NCI-H2196 (cell line): ENCODE measurements at regions not wholly inside any gene's neighbourhood (a gene's known extent, or its start where the extent isn't known, plus 50 kb on each side); places are given as distances from the start of the nearest gene placed in this dataset.
"Not testable (repeated sequence)": the region's sequence is repeated elsewhere in the genome, so short reads cannot be mapped to it uniquely, and the experiment has no call there.

Source experiments
- DNase-seq: peaks from one replicate; lab custom pipeline; 2025; ENCODE audit not compliant: unreplicated experiment; lab: John Stamatoyannopoulos, UW

DNA sequence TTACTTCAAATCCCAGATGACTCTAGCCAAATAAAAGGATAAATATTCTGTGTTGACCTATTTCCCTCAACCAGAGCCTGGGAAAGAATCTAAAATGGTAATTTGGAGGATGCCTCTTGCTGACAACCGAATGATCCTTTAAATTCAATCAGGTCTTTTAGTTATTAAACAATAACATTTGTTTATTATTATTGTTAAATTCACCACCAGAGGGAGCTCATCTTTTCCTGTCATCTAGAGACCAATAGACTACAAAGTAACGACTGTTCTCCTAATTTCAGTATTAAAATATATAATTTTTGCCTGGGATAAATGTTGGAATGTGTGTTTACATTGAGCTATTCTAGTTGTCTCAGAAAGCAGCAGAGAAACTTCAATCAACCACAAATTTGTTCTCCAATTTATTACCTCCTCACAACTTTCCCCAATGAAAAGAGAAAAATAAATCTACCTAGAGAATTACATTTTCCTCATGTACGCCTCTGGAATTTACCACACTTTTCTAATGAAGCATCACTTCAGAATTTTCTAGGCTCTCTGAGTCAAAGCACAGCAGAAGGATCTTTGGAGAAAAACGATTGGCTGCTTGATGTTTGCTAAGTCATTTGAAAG is 142.7 kb downstream of the SCG2 start:
- DNase-seq: peak; percentile 18

DNA sequence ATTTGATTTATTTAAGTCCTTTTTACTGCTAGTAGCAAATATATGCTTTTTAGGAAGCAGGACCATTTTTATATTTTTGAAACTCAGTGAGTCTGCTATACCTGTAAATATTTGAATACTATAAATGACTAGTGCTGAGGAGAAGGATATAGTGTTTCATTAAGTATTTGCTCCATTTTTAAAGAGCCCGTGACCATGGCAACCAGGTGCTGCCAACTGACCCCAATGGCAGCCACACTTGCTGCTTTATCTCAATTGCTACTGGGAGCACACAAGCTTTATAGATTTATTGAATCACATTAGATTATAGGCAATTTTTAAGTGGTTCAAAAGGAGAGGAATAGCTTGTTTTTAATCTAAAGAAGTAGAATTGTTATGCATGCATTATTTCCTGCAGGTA is 142.0 kb downstream of the SCG2 start:
- DNase-seq: peak; percentile 63

DNA sequence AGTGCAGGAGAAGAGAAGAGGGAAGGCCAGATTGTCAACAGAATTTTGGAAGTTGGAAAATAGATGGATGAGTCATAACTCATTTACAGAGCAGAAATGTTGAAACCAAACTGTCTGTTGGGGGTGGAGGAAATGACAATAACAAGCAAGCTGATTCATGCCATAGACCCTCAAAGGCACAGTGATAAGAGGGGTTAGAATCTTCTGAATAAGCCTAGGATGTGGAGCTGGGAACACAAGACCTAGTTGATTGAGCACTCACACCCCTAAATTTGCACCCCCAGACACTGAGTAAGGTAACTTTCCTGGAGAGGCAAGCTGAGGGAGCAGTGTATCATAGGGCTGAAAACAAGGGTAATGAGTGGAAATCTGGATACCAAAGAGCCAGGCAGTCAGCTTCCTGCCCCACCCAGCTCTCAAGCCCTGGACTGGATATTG is 141.4 kb downstream of the SCG2 start:
- peak; percentile 14 for DNase-seq

DNA sequence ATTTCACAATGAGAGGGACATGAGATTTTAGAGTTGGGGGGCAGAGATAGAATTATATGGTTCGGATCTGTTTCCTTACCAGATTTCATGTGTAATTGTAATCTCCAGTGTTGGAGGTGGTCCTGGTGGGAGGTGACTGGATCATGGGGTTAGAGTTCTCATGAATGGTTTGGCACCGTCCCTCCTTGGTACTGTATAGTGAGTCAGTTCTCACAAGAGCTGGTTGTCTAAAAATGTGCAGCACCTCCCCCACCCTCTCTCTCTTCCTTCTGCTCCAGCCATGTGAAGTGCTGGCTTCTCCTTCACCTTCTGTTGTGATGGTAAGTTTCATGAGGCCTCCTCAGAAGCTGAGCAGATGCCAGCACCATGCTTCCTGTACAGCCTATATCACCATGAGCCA is 138.1 kb downstream of the SCG2 start:
- DNase-seq: no peak

DNA sequence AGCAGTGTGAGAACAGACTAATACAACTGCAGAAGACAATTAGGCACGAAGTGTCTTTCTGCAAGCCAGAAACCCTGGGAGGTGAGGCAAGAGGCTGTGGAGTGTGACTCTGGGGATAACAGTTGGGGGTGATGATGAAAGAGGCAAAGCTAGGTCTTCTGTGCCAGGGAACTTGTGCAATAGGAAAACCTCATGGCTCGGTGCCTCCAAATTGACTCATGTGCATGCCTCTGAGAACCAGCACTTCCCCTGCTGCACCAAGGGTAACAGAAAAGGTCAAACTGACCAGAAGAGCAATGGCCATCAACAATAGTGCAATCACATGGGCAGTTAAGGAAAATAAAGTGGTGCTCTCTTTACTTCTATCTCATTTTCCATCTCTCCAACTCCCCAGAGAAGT is 136.4 kb downstream of the SCG2 start:
- DNase-seq: no peak

DNA sequence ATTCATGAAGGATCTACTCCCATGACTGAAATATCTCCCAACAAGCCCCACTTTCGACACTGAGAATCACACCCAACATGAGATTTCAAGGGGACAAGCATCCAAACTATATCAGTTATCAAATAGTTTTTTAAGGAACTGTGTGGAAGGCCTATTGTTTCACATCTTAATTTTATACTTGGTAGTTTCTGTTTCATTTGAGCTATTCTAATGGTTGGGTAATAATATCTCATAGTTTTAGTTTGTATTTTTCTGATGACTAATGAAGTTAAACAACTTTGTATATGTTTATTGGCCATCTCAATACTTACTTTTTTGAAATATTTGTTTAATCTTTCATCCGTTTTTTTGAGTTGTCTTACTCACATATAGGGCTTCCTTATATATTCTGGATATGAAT is 135.0 kb downstream of the SCG2 start:
- no peak for DNase-seq

DNA sequence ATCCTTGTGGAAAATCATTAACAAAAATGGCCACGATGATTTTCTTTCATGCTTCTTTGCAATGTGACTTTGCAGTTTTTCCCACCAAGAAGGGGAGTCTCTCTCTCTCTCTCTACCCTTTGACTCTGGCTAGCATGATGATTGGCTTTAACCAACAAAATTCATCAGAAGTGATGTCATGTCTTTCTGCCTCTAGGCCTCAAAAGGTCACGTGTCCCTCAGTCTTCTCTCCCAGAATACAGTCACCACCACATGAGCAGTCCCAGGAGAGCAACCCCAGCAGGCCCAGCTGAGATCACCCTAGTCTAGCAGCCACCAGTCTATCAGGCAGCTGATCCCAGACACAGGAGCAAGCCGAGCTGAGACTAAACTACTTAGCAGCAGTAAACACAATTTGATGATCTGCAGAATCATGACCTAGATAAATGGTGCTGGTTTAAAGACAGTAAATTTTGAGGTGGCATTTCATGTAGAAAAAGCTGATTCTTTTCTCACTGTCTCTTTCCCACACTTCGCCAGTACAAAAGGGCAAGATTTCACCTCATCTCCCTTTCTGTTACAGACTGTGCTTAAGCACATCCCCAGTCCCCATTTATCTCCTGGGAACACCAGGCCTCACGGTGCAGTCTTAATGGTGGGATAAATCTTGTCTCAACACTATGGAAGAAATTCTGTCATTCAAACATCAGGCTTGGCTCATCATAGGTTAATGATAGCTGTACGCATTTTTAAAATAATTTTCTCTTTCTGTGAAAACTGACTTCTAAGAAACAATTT is 132.7 kb downstream of the SCG2 start:
- DNase-seq: no peak

DNA sequence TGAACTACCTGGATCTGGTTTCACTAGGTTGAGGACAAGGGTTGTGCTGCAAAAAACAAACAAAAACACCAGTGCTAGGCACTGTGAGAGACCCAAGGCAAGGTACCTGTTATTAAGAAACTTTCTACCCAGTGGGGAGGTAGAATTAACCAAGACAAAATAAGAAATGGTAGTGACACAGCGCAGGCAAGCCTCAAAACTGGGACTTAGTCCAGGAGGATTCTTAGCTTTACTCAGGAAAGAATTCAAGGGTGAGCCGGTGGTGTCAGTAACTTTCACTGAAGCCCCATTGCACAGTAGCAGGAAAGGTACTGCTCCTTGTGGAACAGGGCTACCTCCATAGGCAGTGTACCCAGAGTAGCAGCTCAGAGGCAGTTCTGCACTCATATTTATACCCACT is 131.6 kb downstream of the SCG2 start:
- no peak for DNase-seq

DNA sequence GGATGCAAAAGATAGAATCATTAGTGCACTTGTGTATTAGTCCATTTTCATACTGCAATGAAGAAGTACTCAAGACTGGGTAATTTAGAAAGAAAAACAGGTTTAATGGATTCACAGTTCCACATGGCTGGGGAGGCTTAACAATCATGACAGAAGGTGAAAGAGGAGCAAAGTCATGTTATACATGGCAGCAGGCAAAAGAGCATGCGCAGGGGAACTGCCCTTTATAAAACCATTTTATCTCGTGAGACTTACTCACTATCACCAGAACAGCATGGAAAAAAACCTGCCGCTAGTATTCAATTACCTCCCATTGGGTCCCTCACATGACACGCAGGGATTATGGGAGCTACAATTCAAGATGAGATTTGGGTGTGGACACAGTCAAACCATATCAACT is 129.4 kb downstream of the SCG2 start:
- no peak for DNase-seq

DNA sequence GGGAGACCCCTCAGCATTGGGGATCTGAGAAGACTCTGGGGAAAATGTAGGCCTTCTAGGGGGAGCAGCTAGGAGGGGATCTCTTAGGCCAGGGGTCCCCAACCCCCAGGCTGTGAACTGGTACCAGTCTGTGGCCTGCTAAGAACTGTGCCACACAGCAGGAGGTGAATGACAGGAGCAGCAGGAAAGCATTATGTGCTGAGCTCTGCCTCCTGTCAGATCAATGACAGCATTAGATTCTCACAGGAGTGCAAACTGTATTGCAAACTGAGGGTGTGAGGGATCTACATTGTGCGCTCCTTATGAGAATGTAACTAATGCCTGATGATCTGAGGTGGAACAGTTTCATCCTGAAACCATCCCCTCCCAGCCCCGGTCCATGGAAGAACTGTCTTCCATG is 127.3 kb downstream of the SCG2 start:
- no peak for DNase-seq

DNA sequence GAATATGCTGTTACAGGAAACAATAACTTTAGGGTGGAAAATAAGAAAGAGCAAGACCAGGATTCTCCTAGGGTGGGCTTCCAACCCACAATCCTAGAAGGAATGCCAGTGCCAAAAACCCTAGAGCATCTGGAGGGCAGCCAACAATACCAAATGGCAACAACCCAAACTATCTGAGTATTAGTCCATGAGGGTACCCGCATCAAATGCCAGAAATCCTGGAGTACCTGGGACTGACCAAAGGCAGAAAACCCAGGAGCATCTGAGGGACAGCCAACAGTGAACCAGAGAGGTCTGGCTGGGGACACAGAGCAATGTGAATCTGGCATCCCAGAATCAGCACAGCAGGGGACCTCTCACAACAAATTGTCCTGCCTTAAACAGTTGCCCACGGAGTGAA is 126.3 kb downstream of the SCG2 start:
- no peak for DNase-seq

DNA sequence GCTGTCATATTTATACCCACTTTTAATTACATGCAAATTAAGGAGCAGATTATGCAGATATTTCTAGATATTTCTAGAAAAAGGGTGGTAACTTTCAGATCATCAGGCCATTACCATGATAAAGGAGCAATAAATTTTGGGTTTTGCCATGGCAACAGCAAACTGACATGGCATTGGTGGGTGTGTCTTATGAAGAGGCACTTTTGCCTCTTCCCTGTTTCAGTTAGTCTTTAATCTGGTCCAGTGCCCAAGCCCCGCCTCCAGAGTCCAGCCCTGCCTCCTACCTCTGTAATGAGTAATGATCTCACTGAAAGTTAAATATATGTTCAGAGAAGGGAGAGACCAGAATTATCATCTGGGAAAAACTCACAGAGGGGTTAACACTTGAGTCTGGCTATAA is 124.8 kb downstream of the SCG2 start:
- DNase-seq: no peak

DNA sequence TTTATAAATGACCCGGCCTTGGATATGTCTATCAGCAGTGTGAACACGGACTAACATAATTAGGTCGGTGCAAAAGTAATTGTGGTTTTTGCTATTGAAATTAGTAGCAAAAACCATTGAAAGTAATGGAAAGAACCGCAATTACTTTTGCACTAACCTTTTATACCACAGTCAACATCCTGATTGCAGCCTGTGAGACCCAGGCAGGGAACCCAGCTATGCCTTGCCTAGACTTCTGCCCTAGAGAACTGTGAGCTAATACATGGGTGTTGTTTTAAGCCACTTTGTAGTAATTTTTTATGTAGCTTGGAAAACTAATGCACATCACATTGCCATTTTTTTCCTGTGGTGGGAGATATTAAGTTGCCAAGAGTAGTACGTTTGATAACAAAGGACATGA is 120.7 kb downstream of the SCG2 start:
- no peak for DNase-seq

DNA sequence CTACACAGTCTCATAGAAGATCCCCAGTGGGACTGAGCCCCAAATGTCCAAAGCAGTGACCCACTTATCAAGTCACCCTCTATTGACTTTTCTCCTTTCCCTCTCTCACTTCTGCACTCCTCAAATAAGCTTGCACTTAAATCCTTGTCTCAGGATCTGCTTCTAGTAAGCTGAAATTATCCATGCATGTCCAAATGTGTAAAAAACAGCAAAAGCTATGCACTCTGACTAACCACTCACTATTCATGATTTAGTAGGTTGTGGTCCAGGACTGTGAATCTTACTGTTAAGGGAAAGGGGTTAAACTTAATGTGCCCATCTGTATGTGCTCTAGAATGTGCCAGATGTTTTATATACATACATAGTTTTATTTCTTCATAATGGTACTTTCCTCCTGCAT is 115.4 kb downstream of the SCG2 start:
- DNase-seq: no peak

DNA sequence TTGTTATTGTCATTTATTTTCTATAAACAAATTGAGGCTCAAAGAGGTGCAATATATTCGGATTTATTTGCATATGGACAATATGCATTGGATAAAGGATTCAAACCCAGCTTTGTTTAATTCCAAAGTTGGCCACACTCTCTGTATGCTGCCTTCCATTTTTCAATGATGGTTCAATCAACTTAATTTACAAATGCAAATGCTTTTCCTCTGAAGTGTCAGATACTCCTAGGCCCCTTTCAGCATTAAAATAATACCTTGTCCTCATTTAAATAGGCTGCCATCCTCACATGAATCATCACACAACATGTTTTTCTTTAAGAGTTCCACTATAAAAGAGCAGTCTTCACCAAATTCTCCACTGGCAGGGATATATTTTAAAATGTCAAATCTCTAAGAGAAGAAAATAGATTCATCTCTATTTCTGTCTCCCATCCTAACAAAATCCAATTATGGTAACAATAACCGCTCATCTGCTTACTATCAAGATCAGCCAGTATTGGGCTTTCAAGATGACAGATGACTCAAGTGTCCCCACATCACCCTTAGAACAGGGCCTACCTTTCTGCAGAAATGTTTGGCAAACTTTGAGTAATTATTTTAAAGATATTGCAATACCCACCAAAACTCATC is 114.8 kb downstream of the SCG2 start:
- DNase-seq: no peak

DNA sequence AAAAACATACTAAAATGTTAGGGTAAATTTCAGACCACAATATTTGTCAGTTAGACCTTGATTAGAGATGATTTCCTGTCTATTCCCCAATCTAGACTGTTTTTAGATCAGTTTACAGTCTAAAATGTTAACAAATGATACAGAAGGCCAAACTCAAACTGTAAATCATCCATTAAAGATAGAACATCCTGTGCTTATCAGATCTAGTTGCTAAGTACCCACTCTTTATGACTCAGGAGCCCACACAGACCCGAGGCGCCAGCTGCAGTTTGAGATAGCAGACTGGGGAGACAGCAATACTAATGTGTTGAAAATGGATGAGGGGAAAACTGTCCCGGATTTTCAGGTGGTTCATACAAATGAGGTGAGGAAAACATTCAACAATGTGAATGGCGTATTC is 113.3 kb downstream of the SCG2 start:
- DNase-seq: peak; percentile 64

DNA sequence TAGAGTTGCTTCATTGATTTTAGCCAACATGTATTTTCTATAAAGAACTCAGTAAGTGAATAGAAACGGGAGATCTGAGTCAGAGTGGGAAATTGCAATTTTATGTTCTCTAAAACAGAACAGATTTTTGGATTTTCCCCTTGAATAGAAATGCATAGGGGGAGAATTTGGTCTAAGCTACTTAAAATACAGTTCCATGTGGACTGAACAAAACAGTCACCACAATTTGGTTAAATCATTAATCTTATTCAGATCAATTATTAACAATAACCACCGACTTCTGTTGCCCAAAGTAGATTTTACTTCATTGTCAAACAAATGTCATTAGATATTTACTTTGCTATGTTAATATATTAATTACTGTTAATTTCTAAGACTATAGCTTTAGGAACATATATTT is 107.7 kb downstream of the SCG2 start:
- DNase-seq: no peak

DNA sequence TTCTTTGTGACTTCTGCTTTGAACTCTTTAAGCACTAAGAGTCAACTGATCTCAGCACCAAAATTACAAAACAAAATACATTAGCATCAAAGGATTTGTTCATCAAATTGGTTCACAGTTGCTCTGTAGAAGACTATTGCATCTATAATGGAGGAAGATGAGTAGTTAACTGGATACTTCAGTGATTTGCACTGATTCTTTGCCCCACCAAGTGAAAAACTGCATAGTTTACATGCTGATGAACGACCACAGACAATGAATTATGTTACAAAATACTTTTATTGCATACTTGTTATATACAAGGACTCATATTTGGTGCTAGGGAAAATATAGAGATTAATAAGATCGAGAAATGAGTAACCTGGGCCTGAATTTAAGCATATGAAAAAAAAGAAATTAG is 107.2 kb downstream of the SCG2 start:
- no peak for DNase-seq

DNA sequence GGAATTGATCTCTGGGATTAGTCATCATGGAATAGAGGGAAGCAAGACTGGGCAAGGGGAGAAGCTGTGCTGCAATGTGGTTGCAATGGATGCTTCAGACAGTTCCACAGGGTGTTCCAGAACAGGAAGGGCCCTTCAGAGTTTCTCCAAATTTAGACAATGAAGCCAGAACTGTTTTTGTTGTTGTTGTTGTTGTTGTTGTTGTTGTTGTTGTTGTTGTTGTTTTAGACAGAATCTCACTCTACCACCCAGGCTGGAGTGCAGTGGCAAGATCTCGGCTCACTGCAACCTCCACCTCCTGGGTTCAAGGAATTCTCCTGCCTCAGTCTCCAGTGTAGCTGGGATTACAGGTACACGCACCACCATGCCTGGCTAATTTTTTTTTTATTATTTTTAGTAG is 105.3 kb downstream of the SCG2 start:
- DNase-seq: not testable (repeated sequence)

DNA sequence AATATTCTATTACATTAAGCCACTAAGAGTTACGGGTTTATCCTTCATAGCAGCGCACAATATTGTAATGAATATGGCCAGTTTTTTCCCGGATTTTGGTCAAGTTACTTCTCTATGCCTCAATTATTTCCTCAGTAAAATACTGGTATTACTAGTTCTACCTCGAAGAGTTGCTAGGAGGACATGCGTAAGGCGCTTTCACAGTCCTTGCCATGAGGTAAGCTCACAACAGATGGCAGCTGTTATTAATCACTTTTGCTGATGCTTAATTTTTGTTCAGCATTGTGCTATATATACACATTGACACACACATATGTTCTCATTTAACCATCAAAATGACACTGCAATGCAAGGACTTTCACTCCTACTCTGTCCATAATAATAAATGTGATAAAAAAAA is 101.5 kb downstream of the SCG2 start:
- no peak for DNase-seq

DNA sequence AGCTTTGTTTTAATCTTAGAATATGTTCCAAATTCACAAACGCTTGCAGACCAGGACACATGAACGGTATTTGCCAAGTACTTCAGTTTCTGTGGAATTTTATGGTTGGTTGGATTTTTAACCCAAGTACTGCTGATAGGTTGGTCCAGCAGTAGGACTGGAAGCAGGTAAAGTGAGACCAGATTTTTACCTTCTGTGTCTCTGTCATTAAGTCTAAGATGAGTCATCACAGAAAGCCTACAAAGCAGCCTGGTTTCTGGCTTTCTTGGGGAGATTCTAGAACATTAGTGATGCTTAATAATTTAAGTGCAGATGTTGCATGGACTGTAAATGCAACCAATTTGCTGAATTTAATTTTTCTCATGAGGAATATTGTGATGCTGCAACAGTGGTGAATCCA is 100.5 kb downstream of the SCG2 start:
- DNase-seq: peak; percentile 51

DNA sequence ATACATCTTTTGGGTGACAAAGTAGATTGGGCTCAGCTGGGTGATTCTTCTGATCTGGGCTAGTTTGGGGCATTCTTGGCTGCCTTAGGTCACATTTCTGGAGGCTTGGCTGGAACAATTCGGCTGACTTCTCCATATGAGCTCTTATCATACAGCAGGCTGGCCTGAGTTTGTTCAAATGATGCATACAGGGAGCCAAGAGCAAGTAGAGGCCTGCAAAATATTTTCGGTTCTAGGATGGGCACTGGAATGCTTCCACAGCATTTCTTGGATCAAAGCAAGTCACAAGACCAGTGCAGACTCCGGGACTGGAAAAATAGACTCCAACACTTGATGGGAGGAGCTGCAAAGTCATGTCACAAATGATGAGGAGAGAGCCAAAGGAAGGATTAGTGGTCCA is 98.4 kb downstream of the SCG2 start:
- DNase-seq: no peak

DNA sequence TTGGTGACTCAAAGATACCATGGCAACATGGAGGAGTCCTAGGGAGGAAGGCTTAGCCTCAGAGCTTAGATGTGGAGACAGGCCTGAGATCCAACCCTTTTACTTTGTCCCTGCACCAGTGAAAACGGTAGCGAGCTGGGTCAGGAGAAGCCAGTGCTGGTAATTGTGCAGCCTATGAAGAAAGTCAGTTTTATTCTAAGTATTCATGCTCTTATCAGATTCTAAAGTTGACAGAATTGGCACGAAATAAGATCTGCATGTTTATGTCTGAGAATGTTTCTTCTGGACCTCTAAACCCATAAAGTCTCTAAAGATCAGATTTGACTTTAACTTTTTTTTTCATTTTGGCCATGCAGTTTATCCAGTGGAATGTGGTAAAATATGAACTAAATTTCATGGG is 93.8 kb downstream of the SCG2 start:
- DNase-seq: no peak
